ENCODE measurements at regions not wholly inside any gene's neighbourhood (a gene's known extent, or its start where the extent isn't known, plus 50 kb on each side); places are given as distances from the start of the nearest gene placed in this dataset.

DNA sequence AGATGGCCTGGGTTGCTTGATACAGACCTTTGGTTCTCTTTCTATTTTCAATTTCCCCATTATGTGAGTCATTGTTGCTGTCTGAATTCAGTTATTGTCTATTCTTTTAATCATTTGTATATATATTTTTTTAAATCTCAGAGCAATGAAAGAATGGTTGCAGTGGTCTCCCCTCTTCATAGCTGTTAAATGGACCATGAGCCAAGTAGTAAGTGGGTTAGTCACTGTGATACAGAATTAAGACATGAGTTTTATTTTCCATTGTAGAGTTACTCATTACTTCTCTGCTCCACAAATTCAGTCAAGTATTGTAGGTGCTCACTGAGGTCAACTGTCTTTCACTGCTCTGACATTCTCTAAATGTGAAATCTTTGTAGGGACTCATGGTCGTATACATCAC lies 174.6 kb upstream of the GRAMD2B start:
- Histone ChIP-seq H3K27ac (no peak overlapping the region), H3K4me1 (replicated peaks in 1 of 2) (no peaks in the 10 kb centered on the region), H3K36me3 (replicated peaks in 1 of 2) (no peaks in the 10 kb centered on the region), H3K9me3 (replicated peaks in 1 of 3) (no peaks in the 10 kb centered on the region), H3K27me3 (no peaks in the 10 kb centered on the region), H3K4me3 (no peak overlapping the region)
- intact Hi-C loops (cut with DNase I), result no loop called here
- DNase-seq, result no peak
- no peak for TF ChIP-seq POLR2A (IDR thresholded peaks at IDR 0.05)
- 55 to 71% (median 58%) methylated on average over 1 of the region's 1 CpG for WGBS, 4 donors

DNA sequence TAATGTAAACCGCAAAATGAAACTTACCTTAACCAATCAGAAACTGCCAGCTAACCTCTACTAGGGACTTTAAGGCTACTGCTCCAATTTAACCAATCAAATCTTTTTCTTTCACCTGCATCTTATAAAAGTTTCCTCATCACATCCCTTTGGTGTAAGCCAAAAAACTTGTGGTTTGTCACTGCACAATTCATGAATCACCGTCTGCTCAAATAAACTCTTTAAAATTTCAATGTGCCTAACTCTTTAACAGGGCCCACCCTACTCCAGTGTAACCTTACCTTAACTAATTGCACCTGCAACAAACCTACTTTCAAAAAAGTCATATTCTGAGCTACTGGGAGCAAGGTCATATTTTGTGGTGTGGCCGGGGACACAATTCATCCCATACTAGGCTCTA lies 172.2 kb upstream of the GRAMD2B start:
- no peak for TF ChIP-seq POLR2A (IDR thresholded peaks at IDR 0.05)
- TF ChIP-seq, protein P1, sequence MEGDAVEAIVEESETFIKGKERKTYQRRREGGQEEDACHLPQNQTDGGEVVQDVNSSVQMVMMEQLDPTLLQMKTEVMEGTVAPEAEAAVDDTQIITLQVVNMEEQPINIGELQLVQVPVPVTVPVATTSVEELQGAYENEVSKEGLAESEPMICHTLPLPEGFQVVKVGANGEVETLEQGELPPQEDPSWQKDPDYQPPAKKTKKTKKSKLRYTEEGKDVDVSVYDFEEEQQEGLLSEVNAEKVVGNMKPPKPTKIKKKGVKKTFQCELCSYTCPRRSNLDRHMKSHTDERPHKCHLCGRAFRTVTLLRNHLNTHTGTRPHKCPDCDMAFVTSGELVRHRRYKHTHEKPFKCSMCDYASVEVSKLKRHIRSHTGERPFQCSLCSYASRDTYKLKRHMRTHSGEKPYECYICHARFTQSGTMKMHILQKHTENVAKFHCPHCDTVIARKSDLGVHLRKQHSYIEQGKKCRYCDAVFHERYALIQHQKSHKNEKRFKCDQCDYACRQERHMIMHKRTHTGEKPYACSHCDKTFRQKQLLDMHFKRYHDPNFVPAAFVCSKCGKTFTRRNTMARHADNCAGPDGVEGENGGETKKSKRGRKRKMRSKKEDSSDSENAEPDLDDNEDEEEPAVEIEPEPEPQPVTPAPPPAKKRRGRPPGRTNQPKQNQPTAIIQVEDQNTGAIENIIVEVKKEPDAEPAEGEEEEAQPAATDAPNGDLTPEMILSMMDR (IDR thresholded peaks at IDR 0.05), result no peak
- Histone ChIP-seq H3K4me3 (no peak overlapping the region), H3K36me3 (replicated peaks in 1 of 2) (no peaks in the 10 kb centered on the region), H3K27me3 (no peaks in the 10 kb centered on the region), H3K4me1 (replicated peaks in 1 of 2) (no peaks in the 10 kb centered on the region), H3K9me3 (replicated peaks in 1 of 3) (no peaks in the 10 kb centered on the region), H3K27ac (no peak overlapping the region)
- no peak for DNase-seq
- intact Hi-C loops (cut with DNase I), result no loop called here
- WGBS, 4 donors, result 88 to 98% (median 95%) methylated on average over 3 of the region's 3 CpGs

DNA sequence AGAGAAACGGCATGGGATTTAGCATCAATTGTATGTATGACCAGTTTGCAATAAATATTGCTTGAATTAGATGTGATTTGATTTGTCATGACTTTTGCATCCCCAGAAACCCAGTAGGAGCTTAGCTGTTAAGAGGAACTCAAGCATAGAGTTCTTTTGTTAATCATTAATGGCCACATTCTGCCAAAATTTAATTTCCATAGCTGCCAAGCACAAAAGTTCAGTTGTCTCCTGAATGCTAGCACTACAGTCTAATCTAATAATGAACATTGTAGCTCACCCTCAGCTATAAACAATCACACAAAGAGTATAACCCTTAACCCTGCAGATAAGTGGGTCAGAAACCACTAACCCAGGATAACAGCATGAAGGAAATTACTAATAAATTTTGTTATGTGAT lies 169.8 kb upstream of the GRAMD2B start:
- TF ChIP-seq, protein P1 (IDR thresholded peaks at IDR 0.05), result no peak
- TF ChIP-seq POLR2A (IDR thresholded peaks at IDR 0.05), result no peak
- H3K4me3 ChIP-seq, result no peak overlapping the region
- intact Hi-C loops (cut with DNase I), result no loop called here
- no peak for DNase-seq
- no peaks in the 10 kb centered on the region for H3K27me3 ChIP-seq
- WGBS, 4 donors, result 63 to 85% (median 76%) methylated on average over 1 of the region's 1 CpG
- H3K9me3 ChIP-seq (replicated peaks in 1 of 3), result no peaks in the 10 kb centered on the region
- H3K27ac ChIP-seq, result no peak overlapping the region
- H3K4me1 ChIP-seq (replicated peaks in 1 of 2), result no peaks in the 10 kb centered on the region
- no peaks in the 10 kb centered on the region for H3K36me3 ChIP-seq (replicated peaks in 1 of 2)

DNA sequence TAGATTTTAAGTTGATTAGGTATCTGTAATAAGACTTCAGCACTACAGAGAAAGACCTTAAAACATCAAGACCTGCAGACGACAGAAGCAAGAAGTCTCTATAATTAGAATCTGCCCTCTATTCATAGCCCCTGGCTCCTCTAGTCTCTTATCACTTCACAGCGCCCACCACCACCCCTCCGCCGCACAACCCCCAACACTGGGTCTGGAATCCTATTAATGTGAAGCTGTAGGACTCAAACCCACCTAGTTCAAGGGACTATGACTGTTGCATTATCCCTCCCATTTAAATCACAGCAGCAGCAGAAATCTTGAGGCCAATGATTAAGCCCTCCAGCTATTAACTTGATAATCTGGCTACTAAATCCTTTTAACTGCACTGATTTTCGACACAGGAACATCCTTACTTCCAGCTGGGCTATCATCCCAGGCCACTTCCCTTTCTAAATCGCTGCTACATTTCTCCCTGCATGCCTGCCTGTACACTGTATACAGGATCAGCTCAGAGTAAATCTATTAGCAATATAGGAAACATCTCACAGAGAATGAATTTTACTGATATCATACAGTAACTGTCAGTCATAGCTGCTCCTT lies 159.5 kb upstream of the GRAMD2B start:
- DNase-seq, result no peak
- Histone ChIP-seq H3K9me3 (replicated peaks in 1 of 3) (peaks cover 0 to 4% (median 0%) of the 10 kb centered on the region in 3 donors), H3K27me3 (no peaks in the 10 kb centered on the region), H3K4me1 (replicated peaks in 1 of 2) (no peaks in the 10 kb centered on the region), H3K4me3 (no peak overlapping the region), H3K36me3 (replicated peaks in 1 of 2) (no peaks in the 10 kb centered on the region), H3K27ac (no peak overlapping the region)
- intact Hi-C loops (cut with DNase I), result no loop called here
- TF ChIP-seq, protein P1 (IDR thresholded peaks at IDR 0.05), result no peak
- no peak for TF ChIP-seq POLR2A (IDR thresholded peaks at IDR 0.05)
- 43 to 69% (median 56%) methylated on average over 6 of the region's 6 CpGs for WGBS, 4 donors

DNA sequence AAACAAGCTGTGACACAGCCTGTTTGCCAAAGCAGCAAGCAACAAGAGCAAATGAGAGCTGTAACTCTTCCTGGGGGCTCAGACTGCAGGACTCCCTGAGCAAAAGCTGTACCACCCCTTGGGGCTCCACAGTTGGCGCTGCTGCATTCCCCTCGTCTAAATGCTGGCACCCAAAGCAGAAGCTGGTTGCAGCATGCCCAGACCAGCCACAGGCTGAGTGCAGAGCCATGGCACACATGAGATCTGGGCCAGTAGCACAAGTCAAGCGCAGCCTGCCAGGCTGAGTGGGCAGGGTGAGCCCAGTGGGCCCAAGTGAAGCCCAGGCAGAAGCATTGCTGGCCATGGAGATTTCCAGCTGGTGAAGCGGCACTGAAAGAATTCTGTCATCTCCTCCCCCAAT lies 157.3 kb upstream of the GRAMD2B start:
- Histone ChIP-seq H3K4me1 (replicated peaks in 1 of 2) (no peaks in the 10 kb centered on the region), H3K9me3 (replicated peaks in 1 of 3) (peaks cover 0 to 4% (median 0%) of the 10 kb centered on the region in 3 donors), H3K27me3 (no peaks in the 10 kb centered on the region), H3K4me3 (no peak overlapping the region), H3K27ac (no peak overlapping the region), H3K36me3 (replicated peaks in 1 of 2) (no peaks in the 10 kb centered on the region)
- 66 to 92% (median 70%) methylated on average over 2 to 4 of the region's 4 CpGs for WGBS, 4 donors
- intact Hi-C loops (cut with DNase I), result no loop called here
- no peak for TF ChIP-seq POLR2A (IDR thresholded peaks at IDR 0.05)
- TF ChIP-seq, protein P1 (IDR thresholded peaks at IDR 0.05), result no peak
- DNase-seq, result no peak
